Erythroblast (primary cell): ENCODE measurements at regions not wholly inside any gene's neighbourhood (a gene's known extent, or its start where the extent isn't known, plus 50 kb on each side); places are given as distances from the start of the nearest gene placed in this dataset.

Experiments
- GATA1 ChIP-seq: IDR thresholded peaks from 2 replicates; pipeline ENCODE4 v1.6.1; 2011; ENCODE audit warnings: low read depth, mild to moderate bottlenecking, control low read depth, low read length, moderate library complexity
- POLR2A ChIP-seq: IDR thresholded peaks from 2 replicates; pipeline ENCODE4 v1.6.1; 2011; ENCODE audit warnings: mild to moderate bottlenecking, low read length

DNA sequence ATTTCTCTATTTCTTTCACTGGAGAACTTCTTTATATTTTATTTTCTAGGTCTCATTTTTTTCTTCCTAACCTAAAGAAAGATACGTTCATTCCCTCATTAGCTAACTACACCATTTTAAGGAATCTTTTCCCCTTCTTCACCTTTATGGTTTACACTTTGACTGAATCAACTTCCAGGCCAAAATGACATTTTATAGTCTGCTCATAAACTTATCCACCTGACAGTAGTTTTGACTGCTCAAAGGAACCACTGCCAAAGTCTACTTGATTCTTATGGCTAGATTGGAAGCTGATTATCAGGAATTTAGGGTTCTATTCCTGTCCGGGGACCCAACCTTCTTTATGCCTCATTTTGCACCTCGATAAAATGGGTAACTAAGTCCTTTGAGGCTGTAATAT lies 73.0 kb upstream of the FOXP2 start:
- TF ChIP-seq POLR2A (no peak), GATA1 (no peak)
